Inflammatory macrophage treated with lipopolysaccharide for 1 hour (primary cell): ENCODE measurements at regions not wholly inside any gene's neighbourhood (a gene's known extent, or its start where the extent isn't known, plus 50 kb on each side); places are given as distances from the start of the nearest gene placed in this dataset.

Experiments used
- DNase-seq, 2 donors: peaks; one replicate each; pipeline ENCODE4 v3.0.0-alpha.2; 2020 to 2022

DNA sequence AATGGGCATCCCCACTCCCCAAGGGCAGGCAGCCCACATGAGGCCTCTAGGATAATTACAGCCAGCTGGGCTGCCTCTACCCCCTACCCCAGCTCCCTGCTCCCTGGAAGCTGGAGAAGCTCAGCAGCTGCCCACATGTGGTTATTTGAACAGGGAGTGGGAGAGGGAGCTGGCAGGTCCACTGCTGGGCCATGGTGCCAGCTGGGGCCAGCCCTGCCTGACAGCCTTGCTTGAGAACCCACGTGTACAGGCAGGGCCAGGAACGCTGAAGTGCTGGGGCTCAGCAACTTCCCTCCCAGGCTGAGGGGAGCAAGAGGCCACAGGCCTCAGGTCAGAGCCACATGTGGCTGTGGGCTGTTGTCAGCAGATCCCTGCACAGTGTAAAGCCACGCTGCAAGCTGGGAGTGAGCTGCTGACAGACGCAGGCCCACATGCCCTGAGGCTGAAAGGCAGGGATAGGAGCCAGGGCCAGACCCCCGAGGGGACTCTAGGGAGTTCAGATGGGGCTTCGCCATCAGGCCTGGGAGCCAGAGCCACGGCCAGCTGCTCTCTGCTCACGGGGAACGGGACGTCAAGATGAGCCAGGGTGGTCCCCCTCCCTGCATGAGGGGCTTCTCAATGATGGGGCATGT is 129.0 kb downstream of the SYF2 start:
- DNase-seq: no peak

DNA sequence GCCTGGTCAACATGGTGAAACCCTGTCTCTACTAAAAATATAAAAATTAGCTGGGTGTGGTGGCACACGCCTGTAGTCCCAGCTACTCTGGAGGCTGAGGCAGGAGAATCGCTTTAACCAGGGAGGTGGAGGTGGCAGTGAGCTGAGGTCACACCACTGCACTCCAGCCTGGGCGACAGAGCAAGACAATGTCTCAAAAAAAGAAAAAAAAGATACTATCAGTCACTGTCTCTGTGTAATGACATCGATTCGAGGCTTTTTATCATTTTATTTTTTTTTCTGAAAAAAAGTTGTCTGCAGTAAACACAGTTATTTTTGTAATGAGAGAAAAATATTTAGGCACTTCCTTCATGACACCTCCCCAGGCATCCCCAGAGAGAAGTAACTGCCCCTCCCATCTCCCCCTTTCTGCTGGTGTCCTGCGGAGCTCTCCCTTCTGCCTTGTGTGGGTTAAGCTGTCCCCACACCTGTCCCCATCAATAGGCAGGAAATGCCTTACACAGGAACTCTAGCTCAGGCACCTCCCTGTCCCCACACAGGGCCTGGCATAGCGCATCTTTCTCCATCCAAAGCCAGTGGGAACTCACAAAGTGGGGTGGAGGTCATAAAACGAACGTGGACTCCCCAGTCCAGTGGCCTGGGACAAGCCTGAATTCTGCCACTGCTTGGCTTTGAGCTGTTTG is 132.0 kb downstream of the SYF2 start:
- DNase-seq: no peak

DNA sequence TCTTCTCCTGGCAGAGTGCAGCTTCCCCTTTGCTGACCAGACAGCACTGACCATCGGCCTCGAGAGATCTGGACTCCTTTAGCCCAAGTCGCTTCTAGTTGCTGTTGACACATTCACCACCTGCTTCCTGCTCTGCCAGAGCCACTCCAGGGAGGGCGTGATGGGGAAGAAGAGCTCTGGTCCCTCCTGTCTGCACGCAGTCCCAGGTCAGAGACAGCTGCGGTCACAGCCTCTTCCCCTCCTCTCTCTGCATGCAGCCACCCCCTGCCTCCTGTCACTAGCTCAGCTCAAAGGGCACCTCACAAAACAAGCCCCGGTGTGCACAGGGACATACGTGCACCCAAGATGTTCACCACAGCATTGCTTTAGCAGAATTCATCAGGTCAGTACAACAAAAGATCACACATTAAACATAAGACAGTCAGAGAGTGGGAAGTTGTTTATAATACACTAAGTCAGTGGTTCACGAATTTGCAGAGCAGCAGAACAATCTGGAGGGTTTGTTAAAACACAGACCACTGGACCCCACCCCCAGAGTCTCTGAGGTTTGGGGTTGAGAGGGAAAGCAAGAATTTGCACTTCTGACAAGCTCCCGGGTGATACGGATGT is 132.9 kb downstream of the SYF2 start:
- DNase-seq: no peak

DNA sequence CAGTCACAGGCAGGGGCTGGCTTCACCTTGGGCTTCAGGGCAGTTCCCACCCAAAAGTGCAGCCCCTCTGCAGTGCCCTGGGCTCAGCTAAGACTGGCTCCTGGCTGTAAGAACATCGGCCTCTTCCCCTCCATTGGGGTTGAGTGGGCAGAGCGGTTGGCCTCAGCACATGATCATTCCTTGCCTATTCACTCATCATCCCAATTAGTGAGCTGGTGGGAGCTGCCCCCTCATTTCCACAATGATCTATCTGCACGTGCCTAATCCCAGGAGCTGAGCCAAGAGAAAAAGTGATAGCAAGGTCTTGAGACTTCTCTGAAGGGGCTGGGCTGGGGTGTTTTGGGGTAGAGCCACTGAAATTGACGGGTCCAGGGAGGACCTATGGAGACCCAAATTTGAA is 133.6 kb downstream of the SYF2 start:
- no peak for DNase-seq

DNA sequence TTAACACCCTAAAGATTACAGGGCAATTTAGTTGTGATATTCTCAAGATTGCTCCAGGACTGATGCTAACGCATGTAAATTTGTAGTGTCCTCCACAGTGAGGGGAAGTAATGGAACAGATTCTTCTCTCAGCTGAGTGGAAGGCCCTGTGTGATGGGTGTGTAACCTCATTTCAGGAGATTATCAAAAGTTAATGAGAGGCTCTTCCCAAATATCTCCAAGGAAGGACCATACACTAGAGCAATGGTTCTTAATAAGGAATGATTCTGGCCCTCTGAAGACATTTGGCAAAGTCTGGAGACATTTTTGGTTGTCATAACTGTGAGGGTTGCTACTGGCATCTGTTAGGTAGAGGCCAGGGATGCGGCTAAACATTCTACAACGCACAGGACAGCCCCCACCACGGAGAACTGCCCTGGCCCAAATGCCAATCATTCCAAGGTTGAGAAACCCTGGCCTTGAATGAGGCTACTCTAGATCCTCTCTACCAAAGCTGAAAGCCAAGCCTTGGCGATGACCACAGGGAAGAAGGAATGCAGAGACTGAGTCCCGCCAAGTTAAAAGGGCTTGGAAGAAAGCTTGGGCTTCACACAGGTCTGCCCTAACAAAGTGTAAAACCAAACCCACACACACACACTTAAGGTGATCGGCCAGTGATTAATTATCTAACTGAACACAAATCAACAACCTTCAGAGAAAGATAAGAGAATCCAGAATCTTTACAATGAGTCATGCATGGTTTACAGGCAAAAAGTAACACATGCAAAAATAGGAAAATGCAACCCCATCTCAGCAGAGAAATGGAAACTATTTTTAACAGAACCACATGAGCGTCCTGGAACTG is 135.8 kb downstream of the SYF2 start:
- DNase-seq: no peak

DNA sequence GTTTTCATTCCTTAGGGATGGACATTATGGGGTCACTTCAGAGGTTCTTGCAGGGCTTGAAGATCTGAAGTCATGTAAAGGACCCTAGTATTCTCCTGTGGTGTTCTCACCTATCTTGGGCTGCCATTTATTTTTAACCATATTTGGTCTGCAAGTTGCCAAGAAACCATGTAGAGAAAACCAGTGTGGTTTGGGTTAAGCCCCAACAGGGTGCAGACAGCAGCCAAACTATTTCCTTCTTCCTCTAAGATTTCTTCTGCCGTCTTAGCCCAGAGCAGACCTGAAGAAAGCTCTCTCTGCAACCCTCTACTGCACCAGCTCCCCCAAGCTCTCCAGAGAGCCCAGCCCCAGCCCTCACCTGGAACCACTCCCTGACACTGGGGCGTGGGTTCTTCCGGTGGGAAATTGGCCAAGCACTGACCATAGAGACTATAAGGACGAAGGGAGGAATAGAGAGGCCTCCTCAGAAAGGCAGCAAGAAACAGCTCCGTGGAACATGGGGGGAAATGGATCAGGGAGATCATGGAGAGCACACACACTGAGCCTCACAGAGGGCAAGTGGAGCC is 136.6 kb downstream of the SYF2 start:
- no peak for DNase-seq

DNA sequence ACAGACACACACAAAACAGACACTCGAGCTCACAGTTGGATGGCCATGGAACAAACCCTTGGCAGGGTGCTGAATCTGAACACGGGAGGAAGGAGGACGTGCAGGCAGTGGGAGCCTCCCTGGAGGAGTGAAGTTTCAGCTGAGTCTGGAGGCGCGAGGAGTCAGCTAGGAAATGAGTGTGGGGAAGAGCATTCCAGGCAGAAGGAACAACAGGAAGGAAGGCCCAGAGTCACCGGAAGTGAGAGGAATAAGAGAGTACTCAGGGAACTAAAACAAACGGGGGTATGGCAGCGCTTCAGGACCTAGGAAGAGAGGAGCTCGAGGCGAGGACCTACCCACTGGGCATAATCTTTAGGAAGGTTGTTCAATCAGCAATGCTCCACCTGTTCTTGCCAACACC is 137.3 kb downstream of the SYF2 start:
- DNase-seq: no peak

DNA sequence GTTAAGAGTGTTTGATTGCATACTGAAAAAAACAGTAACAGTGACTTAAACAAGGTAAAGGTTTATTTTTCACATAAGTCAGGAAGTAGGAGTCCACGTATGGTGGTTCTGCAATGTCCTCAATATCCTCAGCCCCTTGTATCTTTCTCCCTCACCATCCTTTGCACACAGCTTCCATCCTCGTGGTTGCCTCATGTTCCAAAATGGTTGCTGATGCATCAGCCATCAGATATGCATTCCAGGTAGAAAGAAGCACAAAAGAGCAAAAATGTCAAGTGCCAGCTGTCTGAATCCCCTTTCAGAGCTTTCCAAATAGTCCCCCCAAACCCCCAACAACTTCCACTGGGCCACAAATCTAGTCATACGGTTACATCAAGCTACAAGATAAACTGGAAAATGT is 138.1 kb downstream of the SYF2 start:
- DNase-seq: no peak

DNA sequence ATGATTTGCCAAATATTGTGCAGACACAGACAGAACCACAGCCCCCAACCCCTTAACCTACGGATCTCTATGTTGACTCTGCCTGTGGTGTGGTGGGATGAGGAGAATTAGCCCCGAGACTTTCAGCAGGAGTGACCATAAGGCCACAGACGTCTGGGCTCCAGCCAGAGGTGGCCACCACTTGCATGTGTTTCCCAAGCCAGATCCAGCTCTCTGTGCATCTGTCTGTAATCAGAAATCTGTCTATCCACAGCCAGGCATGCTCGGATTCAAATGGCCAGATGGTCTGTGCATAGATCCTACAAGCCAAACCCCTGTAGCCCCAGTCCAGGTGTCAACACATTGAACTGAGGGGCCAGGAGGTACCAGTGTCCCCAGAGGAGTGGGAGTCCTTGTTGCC is 140.6 kb downstream of the SYF2 start:
- DNase-seq: no peak

DNA sequence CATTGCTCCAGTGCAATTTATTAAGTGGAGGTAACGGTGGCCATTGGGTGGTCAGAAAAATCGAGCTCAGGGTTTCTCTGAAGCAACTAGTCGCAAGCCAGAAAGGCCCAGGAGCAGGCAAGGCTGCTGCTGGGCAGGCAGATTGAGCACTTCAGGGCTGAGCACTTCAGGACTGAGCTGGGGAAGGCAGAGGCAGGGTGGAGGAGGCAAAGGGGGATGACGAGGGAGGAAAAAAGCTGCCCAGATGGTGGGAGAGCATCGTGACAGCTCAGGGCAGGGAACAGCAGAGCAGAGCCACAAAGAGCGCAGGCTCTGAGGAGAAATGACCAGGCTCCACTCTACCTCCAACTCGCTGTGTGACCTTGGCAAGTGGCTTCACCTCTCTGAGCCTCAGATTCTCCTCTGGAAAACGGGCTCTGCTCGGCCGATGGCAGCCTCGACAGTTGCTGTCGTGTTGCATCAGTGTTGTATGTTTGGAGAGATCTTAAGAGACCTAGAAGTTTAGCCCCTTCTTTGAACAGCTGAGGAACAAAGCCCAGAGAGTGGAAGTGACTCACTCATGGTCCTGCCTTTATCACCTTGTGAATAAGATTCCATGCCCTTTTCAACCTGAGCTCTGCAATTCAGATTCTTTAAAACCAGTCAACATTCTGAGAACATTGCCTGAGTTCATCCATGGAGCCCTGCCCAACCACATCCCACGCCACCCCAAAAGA is 141.4 kb downstream of the SYF2 start:
- DNase-seq: no peak

DNA sequence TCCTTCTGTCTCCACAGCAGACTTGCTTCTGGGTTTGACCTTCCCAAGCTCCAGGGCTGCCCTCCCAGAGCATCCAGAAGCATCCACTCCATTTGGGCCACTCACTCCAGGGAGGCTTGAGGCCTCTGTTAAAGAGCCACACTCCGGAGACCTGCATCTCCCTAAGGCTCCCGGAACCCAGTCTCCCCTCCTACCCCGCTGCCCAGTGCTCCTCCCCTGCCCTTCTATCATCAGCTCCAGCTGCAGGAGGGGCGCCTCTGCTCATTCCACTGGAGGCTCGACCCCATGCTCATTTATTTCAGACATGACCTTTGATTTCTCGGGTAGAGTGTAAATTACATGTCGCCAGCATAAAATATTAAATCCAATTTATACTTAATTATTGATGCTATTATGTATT is 142.5 kb downstream of the SYF2 start:
- no peak for DNase-seq

DNA sequence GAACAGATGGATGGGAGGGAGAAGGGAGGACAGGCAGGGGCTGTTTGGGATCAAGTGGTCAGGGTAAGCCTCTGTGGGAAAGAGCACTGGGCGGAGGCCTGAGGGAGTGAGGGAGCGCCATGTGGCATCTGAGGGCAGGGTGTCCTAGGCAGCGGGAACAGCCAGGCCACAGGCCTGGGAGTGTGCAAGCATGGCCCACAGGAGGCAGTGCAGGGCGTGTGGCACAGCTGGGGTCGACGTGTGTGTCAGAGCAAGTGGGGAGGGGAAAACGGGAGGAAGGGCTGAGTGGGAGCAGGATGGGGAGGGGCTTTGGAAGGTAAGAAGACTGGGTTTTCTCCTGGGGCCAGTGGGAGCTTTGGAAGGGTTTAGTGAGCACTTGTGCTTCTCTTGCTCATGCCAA is 143.4 kb downstream of the SYF2 start:
- no peak for DNase-seq

DNA sequence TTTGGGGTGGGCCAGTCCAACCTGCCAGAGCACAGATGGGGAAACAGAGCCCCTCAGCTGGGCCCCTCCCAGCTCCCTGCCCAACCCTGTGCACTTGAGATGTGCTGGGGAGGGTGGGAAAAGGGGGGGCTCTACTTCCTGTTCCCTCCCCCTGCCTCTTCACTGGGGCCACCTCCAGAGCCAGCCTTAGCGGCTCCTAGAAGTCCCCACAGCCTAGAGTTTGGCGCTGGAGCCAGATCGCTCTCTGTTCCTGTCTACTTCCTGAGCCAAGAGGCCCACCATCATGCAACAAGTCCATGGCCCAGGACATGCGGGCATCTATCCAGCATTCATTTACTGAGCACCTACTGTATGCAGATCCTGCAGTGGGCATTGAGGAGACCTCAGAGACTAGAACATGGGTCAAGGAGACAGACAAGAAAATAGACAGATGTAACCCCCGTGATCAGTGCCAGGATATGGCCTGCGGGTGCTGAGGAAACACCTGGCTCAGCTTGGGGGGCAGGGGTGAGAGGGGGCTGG is 144.1 kb downstream of the SYF2 start:
- no peak for DNase-seq

DNA sequence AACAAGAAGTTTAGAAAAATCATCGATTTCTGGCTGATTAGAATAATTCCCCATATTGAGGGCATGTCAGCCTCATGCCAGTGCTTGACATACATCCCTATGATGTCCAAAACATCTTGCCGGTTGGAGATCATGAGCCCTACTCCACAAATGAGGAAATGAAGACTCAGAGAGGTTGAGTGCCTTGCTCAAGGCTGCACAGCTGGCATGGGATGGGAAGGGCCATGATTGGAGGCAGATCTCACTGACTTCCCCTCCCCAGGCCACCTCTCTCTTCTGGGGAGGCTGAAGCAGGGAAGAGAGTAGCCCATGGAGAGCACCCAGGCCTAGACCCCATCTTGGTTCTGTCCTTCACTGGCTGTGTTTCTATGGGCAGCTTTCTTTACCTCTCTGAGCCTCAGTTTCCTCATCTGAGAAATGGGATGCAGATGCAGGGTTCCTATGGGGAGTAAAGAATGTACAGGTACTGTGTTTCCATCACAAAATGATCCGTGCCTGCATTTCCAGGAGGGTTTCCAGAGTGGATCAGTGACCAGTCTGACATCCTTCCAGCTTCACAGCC is 145.7 kb downstream of the SYF2 start:
- no peak for DNase-seq

DNA sequence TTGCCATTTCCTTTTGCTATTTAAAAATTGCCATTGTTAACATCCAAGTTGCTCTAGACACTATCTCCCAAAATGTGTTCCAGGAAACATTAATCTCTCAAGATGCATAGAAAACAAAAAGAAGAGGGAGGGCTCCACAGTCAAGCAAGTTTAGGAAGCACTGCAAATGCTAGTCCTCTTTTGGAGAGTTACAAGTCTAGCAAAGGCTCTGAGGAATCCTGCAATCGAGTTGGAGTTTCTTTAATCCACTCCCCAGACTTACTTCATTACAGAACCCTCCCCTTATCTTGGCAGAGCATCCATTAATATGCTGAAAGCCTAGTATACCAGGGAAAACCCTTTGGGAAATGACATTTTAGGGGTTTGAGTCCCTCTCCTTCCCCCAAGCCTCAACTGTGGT is 147.9 kb downstream of the SYF2 start:
- DNase-seq: no peak

DNA sequence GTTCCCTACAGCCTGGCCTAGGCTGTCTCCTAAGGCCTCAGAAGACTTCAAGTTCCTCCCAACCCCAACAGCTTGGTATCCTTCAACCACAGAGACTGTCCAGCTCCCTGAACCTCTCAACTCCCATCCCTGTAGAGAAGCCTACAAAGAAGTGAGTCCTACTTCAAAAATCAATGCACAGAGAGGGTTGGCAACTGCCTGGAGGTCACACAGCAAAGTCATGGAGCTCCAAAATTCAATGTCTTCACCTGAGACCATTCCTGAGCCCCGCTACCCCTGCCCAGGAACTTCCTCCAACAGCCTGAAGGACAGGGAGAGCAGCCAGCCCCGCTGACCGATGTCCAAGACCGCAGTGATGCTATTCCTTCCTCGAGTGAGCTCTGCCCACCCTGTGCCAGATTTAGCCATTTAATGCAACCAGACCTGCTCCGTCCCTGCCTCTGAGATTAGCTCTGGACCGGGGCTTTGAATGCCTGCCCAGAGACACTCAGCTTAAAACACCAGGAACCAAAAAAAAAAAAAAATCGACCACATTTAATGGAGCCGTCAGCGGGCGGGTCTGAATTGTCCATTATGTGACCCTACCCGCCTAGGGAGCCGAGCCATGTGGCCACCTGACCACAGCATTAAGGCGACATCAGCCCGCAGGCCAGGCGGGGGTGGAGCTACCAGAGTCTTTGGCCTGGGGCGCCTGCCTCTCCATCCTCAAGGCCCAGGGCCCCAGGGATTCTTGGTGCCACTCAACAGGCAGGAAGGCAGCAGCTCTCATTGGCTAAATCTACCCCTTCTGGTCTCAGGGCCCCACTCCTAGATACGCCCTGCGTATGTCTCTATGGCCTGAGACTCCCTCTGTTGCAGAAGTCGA is 148.6 kb downstream of the SYF2 start:
- no peak for DNase-seq

DNA sequence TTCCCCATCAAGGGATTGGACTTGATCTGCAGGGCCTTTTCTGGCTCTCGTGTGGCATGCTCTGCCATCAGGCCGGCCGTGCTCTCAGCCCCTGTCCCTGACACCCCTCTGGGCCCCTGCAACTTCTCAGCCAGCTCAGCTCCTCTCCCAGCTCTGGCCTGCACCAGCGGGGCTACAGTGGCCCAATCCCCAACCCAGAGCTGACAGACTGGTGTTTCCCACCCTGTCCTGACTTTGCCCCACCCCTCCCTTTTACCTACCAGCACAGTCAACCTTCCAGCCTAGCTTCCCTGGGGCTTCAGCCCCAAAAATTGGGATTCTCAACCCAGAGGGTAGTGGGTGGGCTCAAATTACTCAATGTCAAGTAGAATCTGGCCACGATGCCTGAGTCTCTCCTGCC is 149.3 kb downstream of the SYF2 start:
- DNase-seq: no peak

DNA sequence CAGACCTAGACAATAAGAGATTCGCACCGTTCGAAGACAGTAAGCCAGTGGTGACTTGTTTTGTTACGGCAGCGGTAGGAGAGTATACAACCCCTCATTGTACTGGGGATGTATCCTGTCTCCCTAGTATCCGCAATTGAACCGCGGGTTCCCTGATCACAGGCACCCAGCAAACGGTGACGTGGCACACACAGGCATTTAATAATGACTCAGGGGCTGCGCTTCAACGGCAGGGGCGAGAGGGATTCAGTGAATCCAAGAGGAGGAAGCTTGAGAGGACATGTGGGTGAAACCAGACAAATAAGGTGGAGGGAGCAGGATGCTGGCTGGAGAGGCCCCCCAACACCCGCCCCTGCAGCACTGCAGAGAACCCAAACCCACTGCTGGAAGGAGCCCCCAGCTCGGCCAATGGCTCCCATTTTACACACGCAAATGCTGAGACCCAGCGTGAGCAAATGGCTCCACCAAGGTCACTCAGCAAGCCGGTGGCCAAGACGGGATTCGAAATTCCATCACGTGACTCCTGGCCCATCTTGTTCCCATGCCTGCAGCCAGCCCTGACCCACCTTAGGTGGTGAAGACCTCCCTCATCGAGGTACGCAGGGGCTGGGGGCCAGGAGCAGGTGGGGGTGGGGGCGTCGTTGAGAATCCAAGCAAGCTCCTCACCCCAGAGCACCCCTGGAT is 149.9 kb downstream of the SYF2 start:
- no peak for DNase-seq

DNA sequence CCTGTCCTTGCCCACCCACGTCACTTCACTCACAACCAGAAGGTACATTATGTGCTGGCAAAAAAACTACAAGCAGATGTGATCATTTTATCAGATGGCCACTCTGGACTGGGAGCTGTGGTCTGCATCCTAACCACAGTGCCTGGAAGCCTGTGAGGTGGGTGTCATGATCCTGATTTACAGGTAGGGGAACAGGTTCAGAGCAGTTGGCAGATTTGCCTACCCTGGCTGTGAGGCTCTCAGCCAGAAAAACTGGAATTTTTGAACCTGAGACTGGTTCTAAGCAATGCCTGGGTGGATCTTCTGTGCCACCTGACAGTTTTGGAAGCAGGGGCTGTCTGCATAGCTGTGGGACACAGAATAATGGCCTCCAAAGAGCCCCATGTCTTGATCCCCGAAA is 150.8 kb downstream of the SYF2 start:
- no peak for DNase-seq
